ENCODE measurements at regions not wholly inside any gene's neighbourhood (a gene's known extent, or its start where the extent isn't known, plus 50 kb on each side); places are given as distances from the start of the nearest gene placed in this dataset.
A peak's percentile ranks its signal among the peaks of the same experiment; 100 is the strongest.

DNA sequence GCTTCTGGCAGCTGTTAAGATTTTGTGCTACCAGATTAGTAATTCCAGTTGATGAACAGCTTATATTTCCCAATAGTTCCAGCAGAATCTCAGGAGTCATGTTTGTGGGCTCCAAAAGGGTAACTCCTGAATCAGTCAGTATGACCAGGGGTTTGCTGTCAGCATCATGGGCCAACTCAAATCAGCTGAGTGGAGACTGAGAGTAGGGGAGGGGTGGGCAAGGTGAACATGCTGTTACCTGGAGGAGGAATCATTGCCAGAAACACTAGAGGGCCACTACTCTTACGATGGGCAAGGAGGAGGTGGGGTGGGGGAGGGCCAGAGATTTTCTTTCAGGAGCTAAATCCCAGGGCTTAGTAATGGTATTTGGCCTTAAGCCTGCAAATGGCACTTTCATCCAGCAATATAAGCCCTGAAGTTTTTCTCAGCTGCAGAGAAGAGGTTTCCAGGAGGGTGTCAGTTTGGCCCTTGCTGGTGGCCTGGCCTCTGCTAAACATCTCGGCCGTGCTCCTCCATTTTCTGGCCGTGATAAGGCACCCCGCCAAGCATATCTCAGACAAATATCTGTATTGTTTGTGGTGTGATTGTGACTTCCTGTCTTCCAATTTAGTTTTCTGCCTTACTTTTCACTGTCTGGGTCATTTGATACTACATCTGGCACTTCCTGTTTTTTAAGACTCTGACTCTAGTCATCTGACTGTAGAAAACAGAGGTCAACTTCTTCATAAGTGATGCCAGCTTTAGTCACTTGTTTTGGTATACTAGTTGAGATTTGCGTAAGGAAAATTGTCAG, 120.5 kb upstream of the CXCR4 start:
- no peaks in the 10 kb centered on the region for H3K36me3 ChIP-seq
- H3K9me3 ChIP-seq, result no peaks in the 10 kb centered on the region
- ATAC-seq, result peak; percentile 53
- H3K27ac ChIP-seq, result peak overlapping the region; percentile 44 to 68 (median 56)
- H3K4me3 ChIP-seq, result no peak overlapping the region
- 23 to 30% methylated on average over 5 to 6 of the region's 6 CpGs for WGBS, 2 donors (ENCODE audit: low coverage in 1 of 2)
- peaks cover 9 to 50% (median 14%) of the 10 kb centered on the region in 3 donors for H3K4me1 ChIP-seq
- TF ChIP-seq, protein P1, sequence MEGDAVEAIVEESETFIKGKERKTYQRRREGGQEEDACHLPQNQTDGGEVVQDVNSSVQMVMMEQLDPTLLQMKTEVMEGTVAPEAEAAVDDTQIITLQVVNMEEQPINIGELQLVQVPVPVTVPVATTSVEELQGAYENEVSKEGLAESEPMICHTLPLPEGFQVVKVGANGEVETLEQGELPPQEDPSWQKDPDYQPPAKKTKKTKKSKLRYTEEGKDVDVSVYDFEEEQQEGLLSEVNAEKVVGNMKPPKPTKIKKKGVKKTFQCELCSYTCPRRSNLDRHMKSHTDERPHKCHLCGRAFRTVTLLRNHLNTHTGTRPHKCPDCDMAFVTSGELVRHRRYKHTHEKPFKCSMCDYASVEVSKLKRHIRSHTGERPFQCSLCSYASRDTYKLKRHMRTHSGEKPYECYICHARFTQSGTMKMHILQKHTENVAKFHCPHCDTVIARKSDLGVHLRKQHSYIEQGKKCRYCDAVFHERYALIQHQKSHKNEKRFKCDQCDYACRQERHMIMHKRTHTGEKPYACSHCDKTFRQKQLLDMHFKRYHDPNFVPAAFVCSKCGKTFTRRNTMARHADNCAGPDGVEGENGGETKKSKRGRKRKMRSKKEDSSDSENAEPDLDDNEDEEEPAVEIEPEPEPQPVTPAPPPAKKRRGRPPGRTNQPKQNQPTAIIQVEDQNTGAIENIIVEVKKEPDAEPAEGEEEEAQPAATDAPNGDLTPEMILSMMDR (IDR thresholded peaks at IDR 0.05), result no peak
- TF ChIP-seq POLR2A (IDR thresholded peaks at IDR 0.05) (no peak), POLR2AphosphoS5 (IDR thresholded peaks at IDR 0.05) (peak; percentile 46), EP300 (IDR thresholded peaks at IDR 0.05) (no peak)
- no peaks in the 10 kb centered on the region for H3K27me3 ChIP-seq

DNA sequence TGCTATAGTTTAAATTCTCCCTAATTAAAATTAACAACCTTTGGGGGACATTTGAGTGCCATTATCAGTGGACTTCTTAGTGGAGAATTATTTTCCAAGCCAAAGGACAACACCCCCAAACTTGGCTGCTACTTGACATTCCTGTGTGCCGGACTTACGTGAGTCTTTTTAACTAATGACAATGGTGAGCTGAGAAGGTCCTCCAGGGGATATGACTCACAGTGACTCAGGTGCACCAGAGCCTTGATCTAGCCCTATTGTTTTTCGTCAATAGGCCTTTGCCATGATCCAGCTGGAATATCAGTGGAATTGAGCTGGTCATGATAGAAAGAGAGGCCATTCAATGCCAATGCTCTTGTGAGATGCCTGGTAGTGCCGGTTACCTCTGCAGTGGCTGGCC, 118.1 kb upstream of the CXCR4 start:
- Histone ChIP-seq H3K4me1 (peaks cover 9 to 68% (median 14%) of the 10 kb centered on the region in 3 donors), H3K27me3 (no peaks in the 10 kb centered on the region), H3K36me3 (no peaks in the 10 kb centered on the region), H3K9me3 (no peaks in the 10 kb centered on the region), H3K27ac (peak overlapping the region in 1 of 4 donors; percentile 31), H3K4me3 (no peak overlapping the region)
- 4 to 9% methylated on average over 2 to 3 of the region's 4 CpGs for WGBS, 2 donors (ENCODE audit: low coverage in 1 of 2)
- no peak for ATAC-seq
- TF ChIP-seq POLR2AphosphoS5 (IDR thresholded peaks at IDR 0.05) (no peak), POLR2A (IDR thresholded peaks at IDR 0.05) (no peak), EP300 (IDR thresholded peaks at IDR 0.05) (no peak)
- TF ChIP-seq, protein P1 (IDR thresholded peaks at IDR 0.05), result no peak

DNA sequence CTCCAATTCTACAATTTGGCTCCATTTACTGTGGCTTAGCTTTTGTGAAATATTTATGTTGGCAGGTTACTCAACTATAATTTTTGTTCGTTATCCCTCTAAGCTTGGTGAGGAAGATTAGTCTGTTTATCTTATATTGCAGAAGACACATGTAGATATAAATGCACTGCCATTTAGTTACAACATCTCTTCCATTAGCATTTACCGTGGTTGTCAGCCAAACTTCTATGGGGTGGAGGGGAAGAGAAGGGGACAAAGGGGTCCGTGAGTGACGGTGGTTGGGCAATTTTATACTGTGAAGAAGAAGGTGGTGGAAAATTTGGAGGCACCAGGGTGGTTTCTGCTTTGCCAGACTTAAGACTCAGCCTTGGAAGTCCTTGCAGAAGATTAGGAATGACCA, 117.6 kb upstream of the CXCR4 start:
- Histone ChIP-seq H3K4me1 (peaks cover 9 to 68% (median 14%) of the 10 kb centered on the region in 3 donors), H3K27ac (peak overlapping the region in 1 of 4 donors; percentile 31), H3K9me3 (no peaks in the 10 kb centered on the region), H3K36me3 (no peaks in the 10 kb centered on the region), H3K27me3 (no peaks in the 10 kb centered on the region), H3K4me3 (no peak overlapping the region)
- 16 to 17% methylated on average over 4 of the region's 4 CpGs for WGBS, 2 donors (ENCODE audit: low coverage in 1 of 2)
- TF ChIP-seq, protein P1 (IDR thresholded peaks at IDR 0.05), result no peak
- TF ChIP-seq POLR2AphosphoS5 (IDR thresholded peaks at IDR 0.05) (no peak), EP300 (IDR thresholded peaks at IDR 0.05) (no peak), POLR2A (IDR thresholded peaks at IDR 0.05) (no peak)
- ATAC-seq, result no peak

DNA sequence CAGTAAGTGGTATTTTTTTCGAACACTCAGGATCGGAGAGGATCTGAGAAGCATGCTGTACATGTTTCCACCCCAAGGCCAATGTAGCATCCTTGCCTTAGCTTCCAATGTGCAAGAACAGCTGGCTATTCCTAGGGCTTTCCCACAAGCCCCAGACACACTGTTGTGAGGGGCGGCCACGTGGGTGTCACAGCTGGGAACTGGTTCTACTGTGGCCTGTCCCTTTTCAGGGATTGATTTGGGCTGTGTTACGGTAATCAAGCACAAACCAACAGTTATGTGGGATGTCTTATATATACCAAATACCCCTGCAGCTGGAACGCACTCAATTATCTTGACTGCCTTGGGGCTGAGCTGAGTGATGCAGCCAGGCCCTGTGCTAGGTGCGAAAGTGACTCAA, 116.3 kb upstream of the CXCR4 start:
- Histone ChIP-seq H3K9me3 (no peaks in the 10 kb centered on the region), H3K4me1 (peaks cover 9 to 67% (median 14%) of the 10 kb centered on the region in 3 donors), H3K4me3 (no peak overlapping the region), H3K27ac (no peak overlapping the region), H3K27me3 (no peaks in the 10 kb centered on the region), H3K36me3 (no peaks in the 10 kb centered on the region)
- WGBS, 2 donors (ENCODE audit: low coverage in 1 of 2), result 92 to 100% methylated on average over 3 to 7 of the region's 7 CpGs
- ATAC-seq, result no peak
- no peak for TF ChIP-seq POLR2AphosphoS5 (IDR thresholded peaks at IDR 0.05)
- TF ChIP-seq EP300 (IDR thresholded peaks at IDR 0.05), result no peak
- no peak for TF ChIP-seq POLR2A (IDR thresholded peaks at IDR 0.05)
- TF ChIP-seq, protein P1 (IDR thresholded peaks at IDR 0.05), result no peak

DNA sequence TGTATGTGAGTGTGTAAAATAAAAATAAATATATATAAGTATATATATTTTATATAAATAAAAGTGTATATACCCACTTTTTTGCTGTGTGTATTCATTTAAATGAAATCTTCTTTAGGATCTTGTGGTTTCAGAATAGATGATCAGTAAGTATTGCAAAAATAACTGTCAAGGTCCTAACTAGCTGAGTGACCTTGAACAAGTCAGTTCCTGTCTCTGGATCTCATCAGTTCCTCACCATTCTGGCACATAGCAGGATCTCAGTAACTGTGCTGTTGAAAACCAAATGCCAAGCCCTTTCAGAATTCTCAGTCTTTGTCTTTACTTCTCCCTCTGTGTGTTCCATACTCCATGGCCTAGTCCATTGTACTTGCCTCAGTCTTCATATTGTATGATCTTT, 115.3 kb upstream of the CXCR4 start:
- ATAC-seq, result no peak
- Histone ChIP-seq H3K4me3 (no peak overlapping the region), H3K36me3 (no peaks in the 10 kb centered on the region), H3K4me1 (peaks cover 8 to 57% (median 10%) of the 10 kb centered on the region in 3 donors), H3K27ac (no peak overlapping the region), H3K9me3 (no peaks in the 10 kb centered on the region), H3K27me3 (no peaks in the 10 kb centered on the region)
- TF ChIP-seq POLR2AphosphoS5 (IDR thresholded peaks at IDR 0.05), result no peak
- no peak for TF ChIP-seq EP300 (IDR thresholded peaks at IDR 0.05)
- TF ChIP-seq, protein P1 (IDR thresholded peaks at IDR 0.05), result no peak
- TF ChIP-seq POLR2A (IDR thresholded peaks at IDR 0.05), result no peak

All from gastroesophageal sphincter (tissue), 4 donors.